Trophoblast cell (in vitro differentiated cells and primary cell): ENCODE measurements at regions not wholly inside any gene's neighbourhood (a gene's known extent, or its start where the extent isn't known, plus 50 kb on each side); places are given as distances from the start of the nearest gene placed in this dataset.

Experiments used
- DNase-seq, 2 donors: peaks; one replicate each; pipeline ENCODE4 v3.0.0-alpha.2; 2016
- H2AFZ ChIP-seq: 2 replicates; pipeline ENCODE4 v1.6.1; 2013; ENCODE audit warnings: low read length, moderate library complexity, mild to moderate bottlenecking; ENCODE audit not compliant: insufficient read depth, poor library complexity
- H2AK5ac ChIP-seq: 2 replicates; pipeline ENCODE4 v1.6.1; 2013; ENCODE audit warnings: mild to moderate bottlenecking, low read length
- H2BK120ac ChIP-seq: 2 replicates; pipeline ENCODE4 v1.6.1; 2013; ENCODE audit warnings: low read length, mild to moderate bottlenecking, moderate library complexity; ENCODE audit not compliant: insufficient read depth, poor library complexity
- H2BK12ac ChIP-seq: 2 replicates; pipeline ENCODE4 v1.6.1; 2013; ENCODE audit warnings: mild to moderate bottlenecking, low read length, moderate library complexity
- H2BK5ac ChIP-seq: 2 replicates; pipeline ENCODE4 v1.6.1; 2013; ENCODE audit warnings: low read length, low read depth, moderate library complexity, mild to moderate bottlenecking; ENCODE audit not compliant: poor library complexity
- H3K14ac ChIP-seq: 2 replicates; pipeline ENCODE4 v1.6.1; 2013; ENCODE audit warnings: mild to moderate bottlenecking, low read length
- H3K18ac ChIP-seq: 2 replicates; pipeline ENCODE4 v1.6.1; 2013; ENCODE audit warnings: mild to moderate bottlenecking, low read length
- H3K23ac ChIP-seq: 2 replicates; pipeline ENCODE4 v1.6.1; 2013; ENCODE audit warnings: low read length
- H3K27ac ChIP-seq: 2 replicates; pipeline ENCODE4 v1.5.1; 2013; ENCODE audit warnings: low read depth, mild to moderate bottlenecking, inconsistent platforms, low read length, moderate library complexity
- H3K27me3 ChIP-seq: 2 replicates; pipeline ENCODE4 v1.6.1; 2013; ENCODE audit warnings: inconsistent platforms, mild to moderate bottlenecking, low read length, moderate library complexity; ENCODE audit not compliant: insufficient read depth
- H3K36me3 ChIP-seq, 2 experiments: 1 replicate in 1 of 2; 2 replicates in 1 of 2; pipeline ENCODE4 v1.6.1; 2013; ENCODE audit warnings: low read length in 2 of 2, mild to moderate bottlenecking in 2 of 2, moderate library complexity in 1 of 2; ENCODE audit not compliant: insufficient read depth in 2 of 2, control insufficient read depth in 1 of 2
- H3K4ac ChIP-seq: 2 replicates; pipeline ENCODE4 v1.6.1; 2013; ENCODE audit warnings: low read depth, mild to moderate bottlenecking, low read length, moderate library complexity
- H3K4me1 ChIP-seq, 2 experiments: 1 replicate in 1 of 2; 2 replicates in 1 of 2; pipeline ENCODE4 v1.6.1; 2013; ENCODE audit warnings: low read length in 2 of 2, mild to moderate bottlenecking in 2 of 2, moderate library complexity in 1 of 2; ENCODE audit not compliant: insufficient read depth in 2 of 2, control insufficient read depth in 1 of 2
- H3K4me2 ChIP-seq: 2 replicates; pipeline ENCODE4 v1.6.1; 2013; ENCODE audit warnings: inconsistent platforms, mild to moderate bottlenecking, low read length, moderate library complexity
- H3K4me3 ChIP-seq: 2 replicates; pipeline ENCODE4 v1.5.1; 2013; ENCODE audit warnings: mild to moderate bottlenecking, low read depth, low read length, inconsistent platforms
- H3K79me1 ChIP-seq: one replicate; pipeline ENCODE4 v1.6.1; 2013; ENCODE audit warnings: low read length
- H3K79me2 ChIP-seq: 2 replicates; pipeline ENCODE4 v1.6.1; 2013; ENCODE audit warnings: low read length, mild to moderate bottlenecking; ENCODE audit not compliant: control insufficient read depth, insufficient read depth, poor library complexity
- H3K9ac ChIP-seq: 2 replicates; pipeline ENCODE4 v1.6.1; 2013; ENCODE audit warnings: mild to moderate bottlenecking, low read length
- H3K9me3 ChIP-seq: 2 replicates; pipeline ENCODE4 v1.6.1; 2013; ENCODE audit warnings: low read depth, mild to moderate bottlenecking, control low read depth, inconsistent platforms, low read length; ENCODE audit not compliant: insufficient read depth
- H4K12ac ChIP-seq: 2 replicates; pipeline ENCODE4 v1.6.1; 2013; ENCODE audit warnings: low read depth, mild to moderate bottlenecking, low read length, moderate library complexity
- H4K8ac ChIP-seq: 2 replicates; pipeline ENCODE4 v1.6.1; 2013; ENCODE audit warnings: low read depth, mild to moderate bottlenecking, low read length, moderate library complexity
- H4K91ac ChIP-seq: one replicate; pipeline ENCODE4 v1.6.1; 2013; ENCODE audit warnings: low read depth, mild to moderate bottlenecking, low read length, moderate library complexity
- WGBS: extraction: QIAGEN DNeasy Blood & Tissue Kit; methylation state at CpG from one replicate; pipeline ENCODE4 v1.1.7; 2013; ENCODE audit warnings: missing lambda C conversion rate; ENCODE audit not compliant: insufficient read length, insufficient coverage; ENCODE audit errors: extremely low coverage; 5-methylcytosine and 5-hydroxymethylcytosine counted together

DNA sequence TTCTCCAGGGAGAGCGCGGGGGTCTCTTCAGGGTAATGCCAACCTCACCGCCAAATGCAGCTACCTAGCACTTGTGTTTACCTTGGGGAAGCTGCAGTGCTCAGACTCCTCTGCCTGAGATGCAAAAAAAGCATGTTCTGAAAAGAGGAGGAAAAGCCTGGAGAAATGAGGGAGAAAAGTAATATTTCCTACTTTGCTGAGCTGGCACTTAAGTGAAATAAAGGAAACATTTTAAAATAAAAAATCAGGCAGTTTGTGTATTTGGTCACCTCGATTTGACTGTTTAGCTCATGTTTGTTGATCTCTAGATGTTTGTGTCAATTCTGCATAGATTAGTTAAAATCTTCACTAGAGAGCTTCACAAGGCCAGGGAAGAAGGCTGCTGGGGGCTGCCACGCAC, 487.2 kb downstream of the QKI start:
- Histone ChIP-seq H3K23ac (no peak overlapping the region), H3K14ac (no peak overlapping the region), H4K91ac (no peak overlapping the region), H2BK5ac (no peak overlapping the region), H3K9ac (no peak overlapping the region), H3K79me1 (no peaks in the 10 kb centered on the region), H2AFZ (no peak overlapping the region), H3K4ac (no peak overlapping the region), H3K27me3 (no peaks in the 10 kb centered on the region), H3K9me3 (peaks cover 1% of the 10 kb centered on the region), H2BK120ac (no peak overlapping the region), H2AK5ac (no peak overlapping the region), H3K4me1 (no peaks in the 10 kb centered on the region), H3K36me3 (no peaks in the 10 kb centered on the region), H3K79me2 (no peaks in the 10 kb centered on the region), H4K12ac (no peak overlapping the region), H4K8ac (no peak overlapping the region), H3K4me3 (no peak overlapping the region), H2BK12ac (no peak overlapping the region), H3K4me2 (no peak overlapping the region), H3K27ac (no peak overlapping the region), H3K18ac (no peak overlapping the region)
- no peak for DNase-seq
- WGBS: no CpG with 5 or more reads among the region's 5 CpGs

DNA sequence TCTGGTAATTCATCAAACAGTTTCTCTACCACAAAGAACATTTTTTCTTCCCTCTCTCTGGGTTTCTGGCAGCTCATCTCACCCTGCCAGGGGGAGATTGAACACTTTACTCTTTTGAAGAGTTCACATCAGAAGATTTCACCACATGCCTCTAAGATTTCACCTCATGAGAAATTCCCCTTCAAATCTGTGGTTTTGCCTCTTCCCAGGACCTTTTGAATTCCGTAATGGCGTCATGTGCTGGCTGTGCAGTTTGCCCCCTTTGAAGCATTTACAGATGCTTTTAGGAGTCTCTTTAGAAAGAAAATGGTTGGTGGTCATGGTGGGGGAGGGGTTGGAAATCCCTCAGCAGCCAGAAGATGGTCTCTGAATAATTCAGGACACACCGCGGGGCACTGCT, 486.1 kb downstream of the QKI start:
- H3K4me2 ChIP-seq: no peak overlapping the region
- H3K79me2 ChIP-seq: no peaks in the 10 kb centered on the region
- peaks cover 1% of the 10 kb centered on the region for H3K9me3 ChIP-seq
- H3K79me1 ChIP-seq: no peaks in the 10 kb centered on the region
- H3K4me1 ChIP-seq: no peaks in the 10 kb centered on the region
- H2BK12ac ChIP-seq: no peak overlapping the region
- H3K9ac ChIP-seq: no peak overlapping the region
- H4K8ac ChIP-seq: no peak overlapping the region
- no peak overlapping the region for H2AFZ ChIP-seq
- WGBS: no CpG with 5 or more reads among the region's 4 CpGs
- H3K27me3 ChIP-seq: no peaks in the 10 kb centered on the region
- no peak overlapping the region for H3K27ac ChIP-seq
- H4K91ac ChIP-seq: no peak overlapping the region
- no peak overlapping the region for H3K4ac ChIP-seq
- no peak overlapping the region for H3K4me3 ChIP-seq
- H3K18ac ChIP-seq: no peak overlapping the region
- no peak overlapping the region for H2BK120ac ChIP-seq
- no peak overlapping the region for H2BK5ac ChIP-seq
- DNase-seq: no peak
- H4K12ac ChIP-seq: no peak overlapping the region
- H3K36me3 ChIP-seq: no peaks in the 10 kb centered on the region
- no peak overlapping the region for H3K23ac ChIP-seq
- no peak overlapping the region for H3K14ac ChIP-seq
- no peak overlapping the region for H2AK5ac ChIP-seq

DNA sequence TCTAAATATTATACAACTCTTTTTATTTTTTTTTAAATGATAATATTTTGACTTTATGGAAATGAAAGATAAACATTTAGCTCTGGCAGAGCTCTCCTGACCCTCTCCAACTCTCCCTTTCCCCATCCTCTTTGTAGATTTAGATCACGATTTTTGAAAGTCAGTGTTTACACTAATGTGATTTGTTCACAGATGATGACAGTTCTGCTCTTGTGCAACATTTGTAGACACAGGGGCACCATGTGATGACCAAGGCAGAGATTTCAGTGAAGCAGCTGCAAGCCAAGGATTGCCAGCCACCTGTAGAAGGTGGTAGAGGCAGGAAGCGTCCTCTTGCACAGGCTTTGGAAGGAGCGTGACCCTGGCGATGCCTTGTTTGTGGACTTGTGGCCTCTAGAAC, 483.2 kb downstream of the QKI start:
- no peak overlapping the region for H4K91ac ChIP-seq
- H3K36me3 ChIP-seq: no peaks in the 10 kb centered on the region
- no peak overlapping the region for H3K9ac ChIP-seq
- no peaks in the 10 kb centered on the region for H3K79me1 ChIP-seq
- no peak overlapping the region for H2BK12ac ChIP-seq
- no peak overlapping the region for H3K14ac ChIP-seq
- H4K8ac ChIP-seq: no peak overlapping the region
- no peak overlapping the region for H2BK5ac ChIP-seq
- no peak overlapping the region for H3K4me2 ChIP-seq
- H3K79me2 ChIP-seq: no peaks in the 10 kb centered on the region
- no peak overlapping the region for H2AK5ac ChIP-seq
- no peak overlapping the region for H3K27ac ChIP-seq
- H3K23ac ChIP-seq: no peak overlapping the region
- no peak overlapping the region for H4K12ac ChIP-seq
- no peak overlapping the region for H3K4ac ChIP-seq
- no peaks in the 10 kb centered on the region for H3K27me3 ChIP-seq
- no peak overlapping the region for H3K18ac ChIP-seq
- no peak overlapping the region for H3K4me3 ChIP-seq
- no CpG with 5 or more reads among the region's 4 CpGs for WGBS
- H2AFZ ChIP-seq: no peak overlapping the region
- H3K9me3 ChIP-seq: no peaks in the 10 kb centered on the region
- no peaks in the 10 kb centered on the region for H3K4me1 ChIP-seq
- H2BK120ac ChIP-seq: no peak overlapping the region
- peak; percentile 14 to 17 for DNase-seq

DNA sequence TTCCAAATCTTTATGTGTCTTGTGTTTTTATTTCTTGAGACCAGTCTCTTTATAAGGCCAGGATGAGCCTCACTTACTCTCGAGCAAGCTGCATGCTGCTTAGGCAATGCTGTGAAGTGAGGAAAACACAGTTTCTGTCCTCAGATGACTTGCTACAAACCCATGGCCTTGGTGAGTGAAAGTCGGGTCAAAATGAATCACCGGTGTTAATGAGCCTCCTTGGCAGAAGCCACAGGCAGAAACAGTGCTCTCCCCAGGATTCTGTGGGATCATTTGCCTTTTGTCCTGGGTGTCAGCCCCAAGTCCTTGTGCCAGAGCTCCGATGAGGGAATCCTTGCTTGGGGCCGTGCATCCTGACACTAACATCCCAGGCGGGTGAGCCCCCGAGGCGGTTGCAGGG, 482.5 kb downstream of the QKI start:
- Histone ChIP-seq H4K91ac (no peak overlapping the region), H4K8ac (no peak overlapping the region), H3K27ac (no peak overlapping the region), H3K4ac (no peak overlapping the region), H3K9me3 (no peaks in the 10 kb centered on the region), H3K79me2 (no peaks in the 10 kb centered on the region), H3K36me3 (no peaks in the 10 kb centered on the region), H4K12ac (no peak overlapping the region), H3K14ac (no peak overlapping the region), H3K4me2 (no peak overlapping the region), H3K23ac (no peak overlapping the region), H2AFZ (no peak overlapping the region), H3K4me1 (no peaks in the 10 kb centered on the region), H3K4me3 (no peak overlapping the region), H2BK12ac (no peak overlapping the region), H2AK5ac (no peak overlapping the region), H3K27me3 (no peaks in the 10 kb centered on the region), H3K9ac (no peak overlapping the region), H2BK120ac (no peak overlapping the region), H3K18ac (no peak overlapping the region), H3K79me1 (no peaks in the 10 kb centered on the region), H2BK5ac (no peak overlapping the region)
- no CpG with 5 or more reads among the region's 8 CpGs for WGBS
- no peak for DNase-seq

DNA sequence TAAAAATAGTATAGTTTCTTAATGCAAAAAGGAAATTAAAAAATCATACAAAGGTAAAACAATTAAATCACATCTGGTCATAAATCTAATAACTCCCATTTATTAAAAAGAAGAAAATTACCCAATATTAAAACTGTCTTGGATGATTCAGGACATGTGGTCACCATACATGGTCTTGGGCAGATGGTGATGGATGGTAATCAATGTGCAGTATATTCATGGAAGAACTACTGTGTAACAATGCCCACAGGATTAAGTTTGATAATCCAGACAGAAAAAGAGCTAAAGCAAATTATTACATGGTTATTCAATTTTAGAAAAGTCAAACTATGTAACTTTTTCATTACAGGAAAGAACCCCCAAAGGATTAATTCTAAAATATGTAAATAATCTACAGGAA, 480.6 kb downstream of the QKI start:
- Histone ChIP-seq H2AFZ (no peak overlapping the region), H3K4me1 (no peaks in the 10 kb centered on the region), H3K79me1 (no peaks in the 10 kb centered on the region)

More for the DNA sequence above, 480.6 kb downstream of the QKI start:
- Histone ChIP-seq H3K4me2 (no peak overlapping the region), H2BK120ac (no peak overlapping the region), H3K4me3 (no peak overlapping the region), H3K9me3 (no peaks in the 10 kb centered on the region), H2BK5ac (no peak overlapping the region), H3K27ac (no peak overlapping the region), H3K27me3 (no peaks in the 10 kb centered on the region), H3K79me2 (no peaks in the 10 kb centered on the region), H3K23ac (no peak overlapping the region), H4K91ac (no peak overlapping the region), H2AK5ac (no peak overlapping the region), H4K12ac (no peak overlapping the region), H3K36me3 (no peaks in the 10 kb centered on the region), H3K18ac (no peak overlapping the region), H4K8ac (no peak overlapping the region), H3K9ac (no peak overlapping the region), H2BK12ac (no peak overlapping the region), H3K4ac (no peak overlapping the region), H3K14ac (no peak overlapping the region)
- DNase-seq: no peak
